H1 (cell line): ENCODE measurements at regions not wholly inside any gene's neighbourhood (a gene's known extent, or its start where the extent isn't known, plus 50 kb on each side); places are given as distances from the start of the nearest gene placed in this dataset.

Source experiments
- CTCF ChIA-PET: fragments of 300-600 bp; sonication (Branson Sonifier 250); formaldehyde crosslinking; loops from one replicate; lab custom pipeline; 2021; ENCODE audit not compliant: partially characterized antibody; lab: Charles Lee
- POLR2A ChIA-PET: fragments of 300-600 bp; sonication (Branson Sonifier 250); formaldehyde crosslinking; loops from one replicate; lab custom pipeline; 2021; ENCODE audit warnings: inconsistent platforms; ENCODE audit not compliant: partially characterized antibody; lab: Charles Lee
- DNase-seq, 2 experiments: peaks; one replicate each; pipeline versions ENCODE4 v3.0.0 to v3.0.0-alpha.2; 2010 to 2022; ENCODE audit warnings: low spot score in 2 of 2, low read depth in 1 of 2, mixed read lengths in 1 of 2
- FAIRE-seq: peaks from 2 replicates; lab custom pipeline; 2011; peaks lifted over from hg19 to GRCh38; lab: Jason Lieb, UNC
- H2AFZ ChIP-seq: 2 replicates; pipeline ENCODE4 v1.8.1; 2012; ENCODE audit warnings: low read length, inconsistent platforms
- H2AK5ac ChIP-seq: 2 replicates; pipeline ENCODE4 v1.6.1; 2013; ENCODE audit warnings: low read depth, low read length
- H2BK120ac ChIP-seq: replicated peaks from 2 replicates; pipeline ENCODE3; 2013; ENCODE audit warnings: low read depth, low read length, inconsistent platforms
- H2BK12ac ChIP-seq: 2 replicates; pipeline ENCODE4 v1.6.1; 2013; ENCODE audit warnings: low read depth, low read length
- H2BK15ac ChIP-seq: 2 replicates; pipeline ENCODE4 v1.6.1; 2013; ENCODE audit warnings: low read length
- H2BK20ac ChIP-seq: 2 replicates; pipeline ENCODE4 v1.6.1; 2013; ENCODE audit warnings: low read length
- H2BK5ac ChIP-seq: 2 replicates; pipeline ENCODE4 v1.6.1; 2013; ENCODE audit warnings: low read depth, low read length
- H3K14ac ChIP-seq: 2 replicates; pipeline ENCODE4 v1.6.1; 2013; ENCODE audit warnings: inconsistent platforms; ENCODE audit not compliant: insufficient read length
- H3K18ac ChIP-seq: 2 replicates; pipeline ENCODE4 v1.6.1; 2013; ENCODE audit warnings: low read length; ENCODE audit errors: extremely low read depth
- H3K23ac ChIP-seq: 2 replicates; pipeline ENCODE4 v1.6.1; 2013; ENCODE audit warnings: inconsistent platforms; ENCODE audit not compliant: insufficient read length
- H3K23me2 ChIP-seq: 2 replicates; pipeline ENCODE4 v1.6.1; 2013; ENCODE audit warnings: low read depth, low read length
- H3K27ac ChIP-seq: 2 replicates; pipeline ENCODE4 v1.6.1; 2011; ENCODE audit warnings: low read depth, low read length, inconsistent platforms
- H3K27me3 ChIP-seq, 4 experiments: replicated peaks in 1 of 4; 1 replicate in 1 of 4; 2 replicates in 3 of 4; pipeline versions ENCODE4 v1.6.1 to v1.8.1; 2011 to 2013; ENCODE audit warnings: low read length in 3 of 4, mild to moderate bottlenecking in 3 of 4, inconsistent platforms in 2 of 4, mixed read lengths in 2 of 4, moderate library complexity in 1 of 4; ENCODE audit not compliant: control insufficient read depth in 3 of 4, insufficient read depth in 3 of 4; ENCODE audit errors: extremely low read depth in 1 of 4
- H3K36me3 ChIP-seq, 4 experiments: 2 replicates each; pipeline versions ENCODE4 v1.6.1 to v1.8.1; 2011 to 2013; ENCODE audit warnings: mild to moderate bottlenecking in 4 of 4, low read length in 3 of 4, moderate library complexity in 2 of 4, control low read depth in 1 of 4, inconsistent platforms in 1 of 4; ENCODE audit not compliant: insufficient read depth in 4 of 4, control insufficient read depth in 2 of 4
- H3K4ac ChIP-seq: replicated peaks from 2 replicates; pipeline ENCODE3; 2013; ENCODE audit warnings: low read length, low read depth, mixed read lengths, inconsistent platforms; ENCODE audit not compliant: insufficient read length
- H3K4me1 ChIP-seq, 4 experiments: replicated peaks in 1 of 4; 1 replicate in 1 of 4; 2 replicates in 3 of 4; pipeline versions ENCODE4 v1.6.1 to v1.8.1; 2011 to 2013; ENCODE audit warnings: low read length in 3 of 4, inconsistent platforms in 2 of 4, mixed read lengths in 1 of 4; ENCODE audit not compliant: insufficient read depth in 4 of 4, control insufficient read depth in 3 of 4
- H3K4me2 ChIP-seq, 2 experiments: 2 replicates each; pipeline versions ENCODE4 v1.6.1 to v1.8.1; 2011 to 2013; ENCODE audit warnings: low read depth in 2 of 2, low read length in 2 of 2, control low read depth in 1 of 2, inconsistent platforms in 1 of 2, mild to moderate bottlenecking in 1 of 2; ENCODE audit not compliant: insufficient read depth in 1 of 2
- H3K4me3 ChIP-seq, 4 experiments: fragments of 200-600, 300-600 bp in 1 of 4; sonication (generic), shearing (Covaris generic), sonication (Bioruptor Twin) in 1 of 4; 2 replicates each; pipeline versions ENCODE4 v1.5.1 to v1.8.1; 2011 to 2016; ENCODE audit warnings: low read length in 4 of 4, low read depth in 3 of 4, control low read depth in 2 of 4, inconsistent platforms in 2 of 4, mild to moderate bottlenecking in 2 of 4, mixed read lengths in 1 of 4, moderate library complexity in 1 of 4; ENCODE audit not compliant: insufficient read depth in 2 of 4; ENCODE audit errors: extremely low read depth in 1 of 4
- H3K56ac ChIP-seq: replicated peaks from 2 replicates; pipeline ENCODE3; 2013; ENCODE audit warnings: low read depth, mild to moderate bottlenecking, mixed read lengths, low read length, inconsistent platforms; ENCODE audit not compliant: insufficient read length
- H3K79me1 ChIP-seq: 2 replicates; pipeline ENCODE4 v1.6.1; 2013; ENCODE audit warnings: low read depth, low read length, control low read depth
- H3K79me2 ChIP-seq, 2 experiments: 2 replicates each; pipeline versions ENCODE4 v1.6.1 to v1.8.1; 2012 to 2013; ENCODE audit warnings: low read length in 2 of 2, mild to moderate bottlenecking in 2 of 2, inconsistent platforms in 1 of 2; ENCODE audit not compliant: insufficient read depth in 2 of 2, control insufficient read depth in 1 of 2
- H3K9ac ChIP-seq, 4 experiments: replicated peaks in 1 of 4; 1 replicate in 1 of 4; 2 replicates in 3 of 4; pipeline versions ENCODE4 v1.6.1 to v1.8.1; 2011 to 2013; ENCODE audit warnings: low read depth in 3 of 4, low read length in 3 of 4, control low read depth in 2 of 4, mild to moderate bottlenecking in 2 of 4, moderate library complexity in 2 of 4, inconsistent platforms in 1 of 4; ENCODE audit errors: extremely low read depth in 1 of 4
- H3K9me3 ChIP-seq, 2 experiments: 2 replicates each; pipeline versions ENCODE4 v1.6.1 to v1.8.1; 2012 to 2013; ENCODE audit warnings: mild to moderate bottlenecking in 2 of 2, moderate library complexity in 2 of 2, control low read depth in 1 of 2, inconsistent platforms in 1 of 2, low read depth in 1 of 2, low read length in 1 of 2, mixed read lengths in 1 of 2; ENCODE audit not compliant: insufficient read depth in 2 of 2
- H4K20me1 ChIP-seq, 2 experiments: replicated peaks in 1 of 2; 2 replicates each; pipeline versions ENCODE3 to v1.8.1; 2011 to 2013; ENCODE audit warnings: inconsistent platforms in 2 of 2, low read length in 2 of 2, mild to moderate bottlenecking in 1 of 2; ENCODE audit not compliant: insufficient read depth in 2 of 2, control insufficient read depth in 1 of 2
- H4K5ac ChIP-seq: 2 replicates; pipeline ENCODE4 v1.6.1; 2013; ENCODE audit warnings: low read length, low read depth, mixed read lengths, inconsistent platforms; ENCODE audit not compliant: insufficient read length
- H4K8ac ChIP-seq: 2 replicates; pipeline ENCODE4 v1.8.0; 2013; ENCODE audit warnings: mild to moderate bottlenecking, moderate library complexity, low read length, inconsistent platforms; ENCODE audit not compliant: insufficient read depth; ENCODE audit errors: extremely low read depth
- H4K91ac ChIP-seq: replicated peaks from 2 replicates; pipeline ENCODE3; 2013; ENCODE audit warnings: low read length, mixed read lengths, inconsistent platforms; ENCODE audit not compliant: insufficient read length
- HDAC2 ChIP-seq, 2 experiments: fragments of 300-600 bp in 1 of 2; sonication (generic) in 1 of 2; IDR thresholded peaks; 2 replicates each; pipeline ENCODE4 v1.6.1; 2011 to 2012; ENCODE audit warnings: low read depth in 2 of 2, low read length in 2 of 2, mild to moderate bottlenecking in 2 of 2, moderate library complexity in 2 of 2, borderline replicate concordance in 1 of 2, inconsistent platforms in 1 of 2
- JUN ChIP-seq: IDR thresholded peaks from 2 replicates; pipeline ENCODE4 v1.6.1; 2011; ENCODE audit warnings: low read depth, mild to moderate bottlenecking, improper control_type of control experiment, low read length
- WGBS, 2 experiments: shearing (Covaris generic) in 1 of 2; methylation state at CpG; one replicate each; pipeline versions ENCODE4 v1.1.6 to v1.1.7; 2013 to 2015; ENCODE audit warnings: low lambda C conversion rate in 2 of 2, mixed read lengths in 2 of 2, inconsistent platforms in 1 of 2, low coverage in 1 of 2, missing lambda C conversion rate in 1 of 2; ENCODE audit not compliant: insufficient replicate concordance in 2 of 2, insufficient coverage in 1 of 2, insufficient read length in 1 of 2; ENCODE audit errors: extremely low coverage in 1 of 2, missing lambda C conversion rate in 1 of 2; 5-methylcytosine and 5-hydroxymethylcytosine counted together

GRCh38 chr15:26148156-26148860, 285.2 kb upstream of the ATP10A start:
- no peak overlapping the region for H3K27ac ChIP-seq
- no peaks in the 10 kb centered on the region for H4K20me1 ChIP-seq
- no peaks in the 10 kb centered on the region for H3K79me2 ChIP-seq
- no peaks in the 10 kb centered on the region for H3K27me3 ChIP-seq
- no peak overlapping the region for H4K91ac ChIP-seq
- no peak overlapping the region for H3K18ac ChIP-seq
- FAIRE-seq (no peak), DNase-seq (no peak)
- H2BK5ac ChIP-seq: no peak overlapping the region
- no peaks in the 10 kb centered on the region for H3K79me1 ChIP-seq
- H2AFZ ChIP-seq: no peak overlapping the region
- H3K4me3 ChIP-seq: no peak overlapping the region
- TF ChIP-seq HDAC2 (IDR thresholded peaks at IDR 0.05; ENCODE audit: borderline replicate concordance in 1 of 2, low read depth in 2 of 2, low read length in 2 of 2) (no peak), JUN (no peak)
- no peak overlapping the region for H2BK20ac ChIP-seq
- H3K9ac ChIP-seq: no peak overlapping the region
- H3K4me1 ChIP-seq: no peaks in the 10 kb centered on the region
- H3K23ac ChIP-seq: no peak overlapping the region
- no peaks in the 10 kb centered on the region for H3K23me2 ChIP-seq
- ChIA-PET POLR2A (no interaction called here), CTCF (interaction anchor here (1.0 to 1.2 kb wide), 2 partner anchors 14 to 52 kb away, joined by 4 to 5 read pairs; no protein-coding TSS in a partner anchor)
- H3K4ac ChIP-seq: no peak overlapping the region
- H4K8ac ChIP-seq: no peak overlapping the region
- H3K56ac ChIP-seq: no peak overlapping the region
- no peak overlapping the region for H3K4me2 ChIP-seq
- H3K9me3 ChIP-seq: 0 out of 4 replicates have a peak, but pooled peaks cover 0 to 2% of the 10 kb centered on the region in 2 experiments
- no peak overlapping the region for H2BK15ac ChIP-seq
- no peaks in the 10 kb centered on the region for H3K36me3 ChIP-seq
- H4K5ac ChIP-seq: no peak overlapping the region
- H2BK120ac ChIP-seq: no peak overlapping the region
- no peak overlapping the region for H2AK5ac ChIP-seq
- H2BK12ac ChIP-seq: no peak overlapping the region
- WGBS, 2 experiments: 87% methylated on average over 13 of the region's 13 CpGs; no CpG with 5 or more reads in 1 of the 2 experiments
- no peak overlapping the region for H3K14ac ChIP-seq
